ENCODE measurements at regions not wholly inside any gene's neighbourhood (a gene's known extent, or its start where the extent isn't known, plus 50 kb on each side); places are given as distances from the start of the nearest gene placed in this dataset.

- H3K27me3 ChIP-seq (ENCODE audit: control insufficient read depth in 1 of 2, insufficient read depth in 2 of 2, low read length in 2 of 2) = peaks cover 0 to 3% of the 10 kb centered on the region in 2 donors
- H3K27ac ChIP-seq (ENCODE audit: low read length) = no peak overlapping the region
- no peak overlapping the region for H3K4me3 ChIP-seq (ENCODE audit: low read length in 2 of 2)
These were observed 125.8 kb upstream of the LNX1 start for GRCh38 chr4:53717064-53717549.

GRCh38 chr4:53716471-53717063, 125.3 kb upstream of the LNX1 start:
- Histone ChIP-seq H3K9ac (ENCODE audit: low read length in 2 of 2) (no peak overlapping the region), H3K27ac (ENCODE audit: low read length) (no peak overlapping the region), H3K4me3 (ENCODE audit: low read length in 2 of 2) (no peak overlapping the region), H3K4me1 (ENCODE audit: control insufficient read depth, insufficient read depth, low read length) (no peaks in the 10 kb centered on the region), H3K9me3 (ENCODE audit: control insufficient read depth in 2 of 2, low read length in 2 of 2) (no peaks in the 10 kb centered on the region), H3K27me3 (ENCODE audit: control insufficient read depth in 1 of 2, insufficient read depth in 2 of 2, low read length in 2 of 2) (peaks cover 0 to 3% of the 10 kb centered on the region in 2 donors), H3K36me3 (ENCODE audit: control insufficient read depth in 2 of 2, insufficient read depth in 2 of 2, low read length in 2 of 2) (no peaks in the 10 kb centered on the region)

More at GRCh38 chr4:53717064-53717549, 125.8 kb upstream of the LNX1 start:
- no peaks in the 10 kb centered on the region for H3K9me3 ChIP-seq (ENCODE audit: control insufficient read depth in 2 of 2, low read length in 2 of 2)
- H3K4me1 ChIP-seq (ENCODE audit: control insufficient read depth, insufficient read depth, low read length) = no peaks in the 10 kb centered on the region
- no peak overlapping the region for H3K9ac ChIP-seq (ENCODE audit: low read length in 2 of 2)
- no peaks in the 10 kb centered on the region for H3K36me3 ChIP-seq (ENCODE audit: control insufficient read depth in 2 of 2, insufficient read depth in 2 of 2, low read length in 2 of 2)

GRCh38 chr4:53716011-53716410, 124.7 kb upstream of the LNX1 start:
- Histone ChIP-seq H3K27me3 (ENCODE audit: control insufficient read depth in 1 of 2, insufficient read depth in 2 of 2, low read length in 2 of 2) (peaks cover 0 to 3% of the 10 kb centered on the region in 2 donors), H3K9ac (ENCODE audit: low read length in 2 of 2) (no peak overlapping the region), H3K36me3 (ENCODE audit: control insufficient read depth in 2 of 2, insufficient read depth in 2 of 2, low read length in 2 of 2) (no peaks in the 10 kb centered on the region), H3K4me3 (ENCODE audit: low read length in 2 of 2) (no peak overlapping the region), H3K27ac (ENCODE audit: low read length) (no peak overlapping the region), H3K9me3 (ENCODE audit: control insufficient read depth in 2 of 2, low read length in 2 of 2) (no peaks in the 10 kb centered on the region), H3K4me1 (ENCODE audit: control insufficient read depth, insufficient read depth, low read length) (no peaks in the 10 kb centered on the region)

- no peaks in the 10 kb centered on the region for H3K4me1 ChIP-seq (ENCODE audit: control insufficient read depth, insufficient read depth, low read length)
- no peak overlapping the region for H3K9ac ChIP-seq (ENCODE audit: low read length in 2 of 2)
- no peak overlapping the region for H3K27ac ChIP-seq (ENCODE audit: low read length)
- H3K4me3 ChIP-seq (ENCODE audit: low read length in 2 of 2) = no peak overlapping the region
- H3K9me3 ChIP-seq (ENCODE audit: control insufficient read depth in 2 of 2, low read length in 2 of 2) = no peaks in the 10 kb centered on the region
- no peaks in the 10 kb centered on the region for H3K36me3 ChIP-seq (ENCODE audit: control insufficient read depth in 2 of 2, insufficient read depth in 2 of 2, low read length in 2 of 2)
- no peaks in the 10 kb centered on the region for H3K27me3 ChIP-seq (ENCODE audit: control insufficient read depth in 1 of 2, insufficient read depth in 2 of 2, low read length in 2 of 2)
These were observed 123.2 kb upstream of the LNX1 start for GRCh38 chr4:53714236-53715140.

- Histone ChIP-seq H3K9ac (ENCODE audit: low read length in 2 of 2) (no peak overlapping the region), H3K27me3 (ENCODE audit: control insufficient read depth in 1 of 2, insufficient read depth in 2 of 2, low read length in 2 of 2) (no peaks in the 10 kb centered on the region), H3K36me3 (ENCODE audit: control insufficient read depth in 2 of 2, insufficient read depth in 2 of 2, low read length in 2 of 2) (no peaks in the 10 kb centered on the region), H3K4me1 (ENCODE audit: control insufficient read depth, insufficient read depth, low read length) (no peaks in the 10 kb centered on the region), H3K9me3 (ENCODE audit: control insufficient read depth in 2 of 2, low read length in 2 of 2) (no peaks in the 10 kb centered on the region), H3K4me3 (ENCODE audit: low read length in 2 of 2) (no peak overlapping the region), H3K27ac (ENCODE audit: low read length) (no peak overlapping the region)
These were observed 122.5 kb upstream of the LNX1 start for GRCh38 chr4:53713767-53714166.

GRCh38 chr4:53713296-53713695, 122.0 kb upstream of the LNX1 start:
- no peaks in the 10 kb centered on the region for H3K36me3 ChIP-seq (ENCODE audit: control insufficient read depth in 2 of 2, insufficient read depth in 2 of 2, low read length in 2 of 2)
- no peaks in the 10 kb centered on the region for H3K4me1 ChIP-seq (ENCODE audit: control insufficient read depth, insufficient read depth, low read length)
- H3K9ac ChIP-seq (ENCODE audit: low read length in 2 of 2) = no peak overlapping the region
- no peaks in the 10 kb centered on the region for H3K9me3 ChIP-seq (ENCODE audit: control insufficient read depth in 2 of 2, low read length in 2 of 2)
- H3K27ac ChIP-seq (ENCODE audit: low read length) = no peak overlapping the region
- H3K4me3 ChIP-seq (ENCODE audit: low read length in 2 of 2) = no peak overlapping the region
- peaks cover 0 to 3% of the 10 kb centered on the region in 2 donors for H3K27me3 ChIP-seq (ENCODE audit: control insufficient read depth in 1 of 2, insufficient read depth in 2 of 2, low read length in 2 of 2)

GRCh38 chr4:53712408-53713020, 121.2 kb upstream of the LNX1 start:
- Histone ChIP-seq H3K27me3 (ENCODE audit: control insufficient read depth in 1 of 2, insufficient read depth in 2 of 2, low read length in 2 of 2) (peaks cover 0 to 3% of the 10 kb centered on the region in 2 donors), H3K9me3 (ENCODE audit: control insufficient read depth in 2 of 2, low read length in 2 of 2) (no peaks in the 10 kb centered on the region), H3K27ac (ENCODE audit: low read length) (no peak overlapping the region), H3K4me3 (ENCODE audit: low read length in 2 of 2) (no peak overlapping the region), H3K9ac (ENCODE audit: low read length in 2 of 2) (no peak overlapping the region), H3K36me3 (ENCODE audit: control insufficient read depth in 2 of 2, insufficient read depth in 2 of 2, low read length in 2 of 2) (no peaks in the 10 kb centered on the region), H3K4me1 (ENCODE audit: control insufficient read depth, insufficient read depth, low read length) (no peaks in the 10 kb centered on the region)

GRCh38 chr4:53711926-53712325, 120.6 kb upstream of the LNX1 start:
- Histone ChIP-seq H3K4me1 (ENCODE audit: control insufficient read depth, insufficient read depth, low read length) (no peaks in the 10 kb centered on the region), H3K9ac (ENCODE audit: low read length in 2 of 2) (no peak overlapping the region), H3K4me3 (ENCODE audit: low read length in 2 of 2) (no peak overlapping the region), H3K27me3 (ENCODE audit: control insufficient read depth in 1 of 2, insufficient read depth in 2 of 2, low read length in 2 of 2) (peaks cover 0 to 3% of the 10 kb centered on the region in 2 donors), H3K27ac (ENCODE audit: low read length) (no peak overlapping the region), H3K9me3 (ENCODE audit: control insufficient read depth in 2 of 2, low read length in 2 of 2) (no peaks in the 10 kb centered on the region), H3K36me3 (ENCODE audit: control insufficient read depth in 2 of 2, insufficient read depth in 2 of 2, low read length in 2 of 2) (no peaks in the 10 kb centered on the region)

GRCh38 chr4:53709693-53710092, 118.4 kb upstream of the LNX1 start:
- H3K9me3 ChIP-seq (ENCODE audit: control insufficient read depth in 2 of 2, low read length in 2 of 2) = no peaks in the 10 kb centered on the region
- no peaks in the 10 kb centered on the region for H3K4me1 ChIP-seq (ENCODE audit: control insufficient read depth, insufficient read depth, low read length)
- H3K27ac ChIP-seq (ENCODE audit: low read length) = no peak overlapping the region
- no peak overlapping the region for H3K9ac ChIP-seq (ENCODE audit: low read length in 2 of 2)
- H3K4me3 ChIP-seq (ENCODE audit: low read length in 2 of 2) = no peak overlapping the region
- H3K36me3 ChIP-seq (ENCODE audit: control insufficient read depth in 2 of 2, insufficient read depth in 2 of 2, low read length in 2 of 2) = no peaks in the 10 kb centered on the region
- peaks cover 0 to 3% of the 10 kb centered on the region in 2 donors for H3K27me3 ChIP-seq (ENCODE audit: control insufficient read depth in 1 of 2, insufficient read depth in 2 of 2, low read length in 2 of 2)

- no peaks in the 10 kb centered on the region for H3K9me3 ChIP-seq (ENCODE audit: control insufficient read depth in 2 of 2, low read length in 2 of 2)
- no peaks in the 10 kb centered on the region for H3K36me3 ChIP-seq (ENCODE audit: control insufficient read depth in 2 of 2, insufficient read depth in 2 of 2, low read length in 2 of 2)
- no peak overlapping the region for H3K27ac ChIP-seq (ENCODE audit: low read length)
- H3K9ac ChIP-seq (ENCODE audit: low read length in 2 of 2) = no peak overlapping the region
- H3K4me3 ChIP-seq (ENCODE audit: low read length in 2 of 2) = no peak overlapping the region
- H3K27me3 ChIP-seq (ENCODE audit: control insufficient read depth in 1 of 2, insufficient read depth in 2 of 2, low read length in 2 of 2) = peaks cover 0 to 3% of the 10 kb centered on the region in 2 donors
- peaks cover 10% of the 10 kb centered on the region for H3K4me1 ChIP-seq (ENCODE audit: control insufficient read depth, insufficient read depth, low read length)
These were observed 116.2 kb upstream of the LNX1 start for GRCh38 chr4:53707491-53707890.

All from stomach smooth muscle (tissue), 2 donors.